Astrocyte of the cerebellum (primary cell): ENCODE measurements at regions not wholly inside any gene's neighbourhood (a gene's known extent, or its start where the extent isn't known, plus 50 kb on each side); places are given as distances from the start of the nearest gene placed in this dataset.

ENCODE experiments used
- DNase-seq: peaks from one replicate; pipeline ENCODE4 v3.0.0-alpha.2; 2011; ENCODE audit warnings: low read depth
- H3K4me3 ChIP-seq: 2 replicates; pipeline ENCODE4 v1.5.1; 2011; ENCODE audit warnings: mild to moderate bottlenecking, low read depth, low read length, moderate library complexity
- CTCF ChIP-seq: IDR thresholded peaks from 2 replicates; pipeline ENCODE4 v1.5.1; 2012; ENCODE audit warnings: low read length, low read depth, moderate library complexity, mild to moderate bottlenecking; ENCODE audit errors: missing control alignments
- in situ Hi-C: cut with HindIII; loops from 2 replicates; pipeline ENCODE4 v1.10.0; 2017; ENCODE audit warnings: low sequenced_read_pairs

GRCh38 chr7:89773611-89774010 is 380.7 kb upstream of the STEAP1 start:
- no peak overlapping the region for H3K4me3 ChIP-seq
- in situ Hi-C loops, result no loop called here
- no peak for TF ChIP-seq CTCF
- no peak for DNase-seq

- no peak overlapping the region for H3K4me3 ChIP-seq
- in situ Hi-C loops, result no loop called here
- no peak for DNase-seq
- no peak for TF ChIP-seq CTCF
Measured at GRCh38 chr7:89775459-89775858, 378.8 kb upstream of the STEAP1 start.

GRCh38 chr7:89776980-89777379 is 377.3 kb upstream of the STEAP1 start:
- DNase-seq, result no peak
- no peak for TF ChIP-seq CTCF
- in situ Hi-C loops, result no loop called here
- H3K4me3 ChIP-seq, result no peak overlapping the region

GRCh38 chr7:89777499-89777898 is 376.8 kb upstream of the STEAP1 start:
- no peak for TF ChIP-seq CTCF
- H3K4me3 ChIP-seq, result no peak overlapping the region
- in situ Hi-C loops, result no loop called here

GRCh38 chr7:89780291-89780690 is 374.0 kb upstream of the STEAP1 start:
- no peak for DNase-seq
- no peak for TF ChIP-seq CTCF
- no peak overlapping the region for H3K4me3 ChIP-seq
- in situ Hi-C loops, result no loop called here

More at GRCh38 chr7:89777499-89777898, 376.8 kb upstream of the STEAP1 start:
- no peak for DNase-seq

DNA sequence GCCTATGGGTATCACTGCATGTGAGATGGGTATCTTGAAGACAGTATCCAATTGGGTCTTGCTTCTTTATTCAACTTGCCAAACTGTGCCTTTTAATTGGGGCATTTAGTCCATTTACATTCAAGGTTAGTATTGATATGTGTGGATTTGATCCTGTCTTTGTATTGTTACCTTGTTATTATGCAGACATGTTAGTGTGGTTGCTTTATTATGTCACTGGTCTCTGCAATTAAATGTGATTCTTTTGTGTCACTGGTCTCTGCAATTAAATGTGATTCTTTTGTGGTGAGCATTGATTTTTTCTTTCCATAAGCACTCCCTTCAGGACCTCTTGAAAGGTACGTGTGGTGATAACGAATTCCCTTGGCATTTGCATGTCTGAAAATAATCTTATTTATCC is 357.8 kb upstream of the STEAP1 start:
- no peak for TF ChIP-seq CTCF
- no peak for DNase-seq
- no peak overlapping the region for H3K4me3 ChIP-seq
- in situ Hi-C loops, result no loop called here

DNA sequence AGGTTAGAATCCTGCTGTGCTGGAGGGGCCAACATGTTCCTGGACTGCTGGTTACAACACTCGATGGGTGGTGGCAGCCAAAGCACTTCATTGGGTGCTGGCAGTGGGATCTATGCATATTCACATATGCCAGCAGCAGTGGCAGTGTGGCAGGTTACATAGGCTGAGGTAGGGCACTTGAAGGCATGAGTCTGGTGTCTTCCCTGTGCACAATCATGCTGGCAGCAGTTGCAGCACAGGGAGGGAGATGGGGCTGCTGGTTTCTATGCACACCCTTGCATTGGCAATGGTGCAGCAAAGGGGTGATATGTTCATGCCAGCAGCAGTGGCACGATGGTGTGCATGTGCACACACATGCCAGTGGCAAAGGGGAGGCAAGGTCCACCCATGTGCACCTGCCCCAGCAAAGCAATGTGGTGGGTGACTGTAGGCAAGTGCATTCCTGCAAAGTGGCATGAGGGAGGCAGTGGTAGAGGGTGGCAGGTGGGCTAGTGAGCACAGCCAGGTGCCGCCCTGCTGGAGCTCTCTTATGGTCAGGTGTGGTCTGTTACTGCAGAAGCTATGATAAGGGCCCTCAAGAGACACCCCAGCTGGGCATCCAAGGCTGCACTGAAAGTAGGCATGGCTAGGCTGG is 356.2 kb upstream of the STEAP1 start:
- H3K4me3 ChIP-seq, result no peak overlapping the region
- no peak for TF ChIP-seq CTCF
- in situ Hi-C loops, result no loop called here
- DNase-seq, result no peak
